Stimulated activated CD4-positive, alpha-beta T cell treated with anti-CD3 and anti-CD28 coated beads, Interleukin-2, amount 100 ng/mL, for 24 hours (primary cell): ENCODE measurements at regions not wholly inside any gene's neighbourhood (a gene's known extent, or its start where the extent isn't known, plus 50 kb on each side); places are given as distances from the start of the nearest gene placed in this dataset.
"Not testable (repeated sequence)": the region's sequence is repeated elsewhere in the genome, so short reads cannot be mapped to it uniquely, and the experiment has no call there.

ENCODE experiments used
- DNase-seq, 2 donors: peaks; one replicate each; pipeline ENCODE4 v3.0.0-alpha.2; 2020

DNA sequence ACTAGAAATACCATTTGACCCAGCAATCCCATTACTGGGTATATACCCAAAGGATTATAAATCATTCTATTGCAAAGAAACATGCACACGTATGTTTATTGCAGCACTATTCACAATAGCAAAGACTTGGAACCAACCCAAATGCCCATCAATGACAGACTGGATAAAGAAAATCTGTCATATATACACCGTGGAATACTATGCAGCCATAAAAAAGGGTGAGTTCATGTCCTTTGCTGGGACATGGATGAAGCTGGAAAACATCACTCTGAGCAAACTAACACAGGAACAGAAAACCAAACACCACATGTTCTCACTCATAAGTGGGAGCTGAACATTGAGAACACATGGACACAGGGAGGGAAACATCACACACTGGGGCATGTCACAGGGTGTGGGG, 180.7 kb upstream of the IRX4 start:
- DNase-seq, result not testable (repeated sequence)

DNA sequence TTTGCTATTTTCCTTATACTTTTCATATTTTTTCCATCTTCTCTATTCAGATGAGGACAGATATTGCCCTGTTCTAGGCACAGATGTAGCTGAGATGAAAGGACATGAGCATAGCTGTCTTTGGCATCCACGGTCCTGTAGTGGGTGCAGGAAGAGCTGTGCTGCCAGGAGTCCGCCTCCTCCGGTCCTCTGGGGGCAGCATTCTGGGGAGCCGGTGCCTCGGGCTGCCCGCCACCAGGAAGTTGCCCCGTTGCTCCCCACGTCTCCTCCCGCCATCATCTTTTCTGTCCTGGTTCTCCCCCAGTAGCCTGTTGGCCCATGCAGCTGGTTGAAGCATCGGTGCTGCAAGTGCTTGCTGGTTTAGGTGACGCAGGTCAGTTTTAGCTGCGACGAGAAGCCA, 170.0 kb upstream of the IRX4 start:
- DNase-seq, result no peak

DNA sequence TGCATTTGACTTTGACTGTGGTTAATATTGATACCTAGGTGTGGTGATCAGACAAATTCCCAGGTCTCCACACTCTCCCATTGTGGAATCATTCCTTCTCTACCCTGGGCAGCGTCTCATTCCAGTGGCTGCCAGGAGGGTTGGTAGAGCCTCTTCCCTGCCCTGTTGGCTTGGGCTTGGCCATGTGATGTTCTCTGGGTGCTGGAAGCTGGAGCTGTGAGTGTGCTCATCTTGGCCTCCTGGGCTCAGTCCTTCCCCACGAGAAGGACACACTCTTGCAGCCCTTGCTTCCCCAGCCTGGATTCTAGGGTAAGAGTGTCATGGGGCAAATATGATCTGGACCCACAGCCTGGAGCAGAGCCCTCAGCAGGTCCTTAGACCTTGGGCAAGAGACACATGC, 167.2 kb upstream of the IRX4 start:
- no peak for DNase-seq

DNA sequence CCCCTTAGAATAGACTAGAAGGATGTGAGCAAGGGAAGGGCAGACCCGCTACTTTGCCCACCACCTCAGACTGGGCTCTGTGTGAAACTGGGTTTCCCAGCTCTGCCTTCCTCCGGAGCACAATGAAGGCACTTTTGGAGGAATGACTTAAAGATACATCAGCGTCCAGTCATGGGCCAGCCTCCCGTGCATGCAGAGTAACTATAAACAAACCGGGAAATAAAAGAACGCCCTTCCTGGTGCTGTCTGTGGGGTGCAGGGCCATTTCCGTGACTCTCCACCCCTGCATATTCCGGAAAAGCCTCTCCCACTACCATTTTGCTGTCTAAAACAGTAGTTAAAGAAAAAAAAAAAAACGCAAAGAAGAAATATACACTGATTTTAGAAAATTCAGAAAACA, 165.9 kb upstream of the IRX4 start:
- DNase-seq, result no peak

DNA sequence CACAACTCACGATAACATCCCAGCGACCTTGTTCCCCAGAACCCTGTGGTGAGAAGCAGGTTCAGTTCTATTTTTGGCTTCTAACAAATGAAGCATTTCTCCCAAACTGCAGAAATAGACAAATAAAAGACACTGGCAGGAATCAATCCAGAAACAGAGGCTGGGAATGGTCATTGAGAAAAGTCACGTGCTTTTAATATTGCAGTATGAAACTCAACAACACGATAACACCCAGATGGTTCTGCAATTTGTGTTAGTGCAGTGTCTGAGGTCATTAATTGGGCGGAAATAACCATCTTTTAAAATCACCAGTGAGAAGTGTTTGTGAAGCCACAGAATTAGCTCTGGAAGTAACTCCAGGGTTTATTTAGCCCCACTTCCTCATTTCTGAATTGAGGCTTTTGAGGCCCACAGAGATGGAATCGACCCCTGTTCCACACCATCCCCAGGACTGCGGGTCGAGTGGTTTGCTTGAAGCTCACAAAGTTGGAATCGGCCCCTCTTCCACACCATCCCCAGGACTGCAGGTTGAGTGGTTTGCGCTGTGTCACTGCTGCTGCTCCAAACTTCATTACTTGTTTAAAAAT, 164.7 kb upstream of the IRX4 start:
- DNase-seq, result no peak

DNA sequence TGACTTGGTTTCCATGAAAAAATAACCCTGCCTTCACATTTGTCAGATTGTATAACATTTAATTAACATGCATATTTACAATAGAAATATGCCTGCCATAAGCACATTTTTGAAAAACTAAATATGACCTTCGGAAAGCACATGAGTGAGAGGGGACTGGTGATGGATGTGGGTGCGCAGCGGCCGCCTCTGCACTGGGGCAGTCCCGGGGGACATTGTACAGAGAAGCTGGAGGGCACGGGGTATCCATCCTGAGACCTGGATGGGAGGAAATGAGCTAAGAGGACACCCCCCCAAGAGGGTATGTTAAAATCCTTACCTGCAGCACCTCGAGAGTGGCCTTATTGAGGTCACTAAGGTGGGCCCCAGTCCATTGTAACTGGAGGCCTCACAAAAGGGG, 161.3 kb upstream of the IRX4 start:
- no peak for DNase-seq

DNA sequence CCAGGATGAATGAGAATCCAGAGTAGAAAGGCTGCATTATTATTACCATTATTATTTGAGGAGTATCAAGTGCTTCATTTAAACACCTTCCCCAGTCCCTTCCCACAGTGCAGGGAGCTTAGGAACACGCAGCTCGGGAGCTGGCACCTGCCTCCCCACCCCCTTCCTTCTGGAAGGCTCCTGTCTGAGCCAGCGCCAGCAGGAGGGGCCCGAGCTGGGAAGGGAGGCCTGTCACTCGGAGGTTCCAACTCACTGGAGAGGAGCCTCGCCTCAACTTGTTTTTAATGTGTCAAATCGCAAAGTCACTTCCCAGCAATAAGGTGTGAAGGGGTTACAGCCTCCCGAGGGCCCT, 156.4 kb upstream of the IRX4 start:
- DNase-seq, result no peak

DNA sequence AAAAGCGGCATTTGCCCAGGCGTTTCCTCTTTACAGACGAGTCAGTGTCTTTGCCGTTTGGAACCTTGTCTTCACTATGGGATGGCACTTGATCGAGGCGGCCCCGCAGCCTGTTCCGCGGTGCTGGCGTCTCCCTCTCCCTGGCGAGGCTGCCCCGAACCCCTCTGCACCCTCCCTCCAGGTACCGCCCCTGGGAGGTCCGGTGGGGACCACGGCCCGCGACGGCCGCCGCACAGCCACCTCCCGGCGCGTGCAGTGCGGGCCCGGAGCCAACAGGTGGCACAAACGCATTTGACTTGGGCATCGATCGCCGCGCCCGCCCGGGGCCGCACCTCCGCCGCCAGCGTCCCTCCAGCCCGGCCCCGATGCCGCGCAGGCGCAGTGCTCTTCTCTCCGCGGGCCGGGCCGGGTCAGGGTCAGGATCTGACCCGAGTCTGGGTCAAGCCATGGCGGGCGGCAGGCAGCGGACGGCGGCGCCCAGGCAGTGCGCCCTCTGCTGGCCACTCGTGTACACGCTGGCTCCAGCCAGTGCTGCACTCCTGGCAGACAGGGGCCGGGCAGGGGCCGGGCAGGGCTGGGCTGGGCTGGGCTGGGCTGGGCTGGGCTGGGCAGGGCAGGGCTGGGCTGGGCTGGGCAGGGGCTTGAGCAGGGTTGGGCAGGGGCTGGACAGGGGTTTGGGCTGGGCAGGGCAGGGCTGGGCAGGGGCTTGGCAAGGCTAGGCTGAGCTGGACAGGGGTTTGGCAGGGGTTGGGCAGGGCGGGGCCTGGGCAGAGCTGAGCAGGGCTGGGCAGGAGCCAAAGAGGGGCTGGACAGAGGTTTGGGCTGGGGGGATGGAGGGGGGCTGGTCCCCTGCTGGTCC, 155.8 kb upstream of the IRX4 start:
- peak; percentile 66 to 72 for DNase-seq

DNA sequence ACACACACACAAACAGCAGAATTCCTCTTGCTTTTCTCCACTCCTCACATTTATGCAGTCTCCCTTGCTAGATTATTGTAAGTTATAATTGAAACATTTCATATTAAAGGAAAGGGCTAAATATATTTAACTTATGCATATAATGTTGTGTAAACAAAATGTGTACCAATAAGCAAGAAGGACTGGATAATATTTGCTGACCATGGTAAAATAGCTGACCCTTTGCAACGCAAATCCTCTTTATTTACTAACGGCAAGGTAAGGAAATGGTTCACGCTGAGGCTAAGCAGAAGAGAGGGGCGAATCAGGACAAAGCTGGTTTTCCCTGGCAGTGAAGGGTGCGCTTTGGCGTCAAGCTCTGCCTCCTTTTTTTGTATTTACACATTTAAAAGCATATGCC, 154.2 kb upstream of the IRX4 start:
- no peak for DNase-seq

DNA sequence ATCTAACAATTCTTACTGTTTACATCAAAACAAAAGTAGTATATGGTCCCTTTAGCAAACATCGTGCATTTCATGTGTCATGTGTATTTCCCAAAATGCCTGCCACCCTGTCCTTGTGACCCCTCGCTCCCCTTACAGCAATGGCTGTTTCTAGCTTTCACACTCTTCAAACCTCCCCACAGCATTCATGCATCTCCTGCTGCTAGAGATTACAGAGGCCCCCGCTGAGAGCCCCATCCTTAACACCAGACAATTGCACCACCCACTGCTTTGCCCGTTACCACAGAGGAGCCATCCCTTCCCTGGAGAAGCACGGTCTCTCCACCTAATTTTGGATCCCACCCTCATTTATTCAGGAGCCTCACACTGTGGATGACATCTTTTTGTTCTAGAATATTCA, 149.7 kb upstream of the IRX4 start:
- no peak for DNase-seq

DNA sequence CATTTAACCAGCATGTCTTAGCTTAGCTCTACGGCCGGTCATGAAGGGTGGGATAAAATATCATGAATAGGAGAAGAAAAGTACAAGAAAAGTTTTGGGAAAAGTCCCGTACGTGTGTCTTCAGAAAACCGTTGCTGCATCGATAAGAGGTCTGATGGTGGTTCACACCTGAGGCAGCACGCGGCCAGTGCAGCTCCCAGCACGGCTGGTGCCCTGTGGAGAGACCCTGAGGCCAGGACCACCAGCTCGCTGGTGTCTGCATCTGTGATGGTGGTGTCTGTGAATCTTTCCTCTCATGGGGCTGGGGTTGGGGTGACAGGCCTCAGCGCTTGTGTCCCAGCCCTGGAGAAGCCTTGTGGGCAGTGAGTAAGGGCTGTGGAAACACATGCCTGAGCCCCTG, 148.9 kb upstream of the IRX4 start:
- no peak for DNase-seq

DNA sequence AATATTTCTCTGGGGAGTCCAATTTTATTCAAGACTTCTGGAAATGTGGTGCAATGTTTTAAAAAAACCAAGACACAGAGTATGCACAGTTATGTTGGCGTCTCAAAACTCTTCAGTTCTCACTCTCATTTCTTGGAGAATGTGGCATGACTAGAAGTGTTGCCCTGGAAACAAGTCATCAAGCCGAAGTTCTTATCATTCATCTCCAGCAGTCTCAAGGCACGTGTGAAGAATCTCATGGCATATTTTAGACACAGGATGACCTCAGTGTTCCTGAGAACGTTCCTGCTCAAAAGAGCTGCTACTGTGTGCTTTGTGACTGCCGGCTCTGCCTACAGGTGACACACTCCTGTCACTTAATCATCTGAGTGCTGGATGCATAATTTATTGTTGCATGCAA, 147.4 kb upstream of the IRX4 start:
- no peak for DNase-seq

DNA sequence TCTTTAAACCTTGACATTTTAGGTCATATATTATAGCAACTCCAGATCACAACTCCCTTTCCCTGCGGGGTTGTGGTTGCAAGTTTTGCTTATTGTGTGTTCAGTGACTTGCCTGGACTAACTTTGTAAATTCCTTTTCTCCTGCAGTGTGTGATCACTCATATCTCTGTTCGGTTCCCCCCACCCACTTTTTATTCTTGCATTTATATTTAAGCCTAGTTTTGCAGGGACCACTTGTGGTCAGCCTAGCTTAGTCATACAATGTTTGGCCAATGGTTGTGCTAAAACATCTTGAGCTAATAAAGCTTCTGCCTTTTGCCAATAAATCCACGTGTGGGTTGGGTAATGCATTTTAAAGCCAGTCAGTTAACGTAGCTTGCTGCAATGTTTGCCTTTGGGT, 146.5 kb upstream of the IRX4 start:
- DNase-seq, result no peak

DNA sequence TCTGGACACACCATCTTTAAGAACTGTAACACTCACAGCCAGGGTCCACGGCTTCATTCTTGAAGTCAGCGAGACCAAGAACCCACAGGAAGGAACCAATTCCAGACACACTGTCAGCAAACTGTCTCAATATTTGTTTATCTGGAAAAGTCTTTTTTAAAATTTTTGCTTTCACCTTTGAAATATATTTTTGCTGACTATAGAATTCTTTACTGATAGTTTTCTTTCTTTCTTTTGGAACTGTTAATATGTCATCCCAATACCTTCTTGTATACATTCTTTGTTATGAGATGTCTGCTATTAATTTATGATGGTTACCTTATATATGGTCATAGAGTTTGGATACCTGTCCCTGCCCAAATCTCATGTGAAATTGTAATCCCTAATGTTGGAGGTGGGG, 145.1 kb upstream of the IRX4 start:
- no peak for DNase-seq

DNA sequence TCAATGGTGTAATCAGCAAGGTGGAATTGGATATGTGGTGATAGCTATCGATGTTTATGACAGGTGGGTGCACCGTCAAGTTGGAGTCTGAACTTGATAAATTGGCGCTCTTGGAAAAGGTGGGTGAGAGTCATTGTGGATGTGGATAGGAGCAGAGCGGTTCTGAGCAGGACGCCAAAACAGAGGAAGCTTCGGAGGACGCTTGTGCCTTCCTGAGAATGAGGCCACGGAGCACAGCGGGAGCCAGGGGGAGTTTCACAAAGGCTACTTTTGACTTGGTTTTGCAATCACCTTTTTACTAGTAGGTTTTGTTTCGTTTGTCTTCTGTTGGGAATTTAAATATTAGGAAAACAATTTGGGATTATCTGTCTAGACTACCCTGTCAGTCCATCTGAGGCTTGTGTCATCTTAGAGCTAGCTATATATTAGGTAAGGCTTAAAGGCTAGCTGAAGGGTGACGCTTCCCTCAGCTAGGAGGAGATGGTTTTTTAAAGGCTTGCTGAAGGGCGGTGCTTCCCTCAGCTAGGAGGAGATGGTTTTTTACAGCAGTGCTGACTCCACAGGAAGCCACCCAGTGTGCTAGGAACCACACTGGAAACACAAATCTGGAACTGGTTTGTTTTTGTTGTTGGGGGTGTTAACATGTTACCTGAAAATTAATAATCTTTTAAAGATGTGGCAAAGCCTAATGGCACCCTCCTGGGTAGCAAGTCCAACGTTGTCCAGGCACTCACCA, 142.4 kb upstream of the IRX4 start:
- no peak for DNase-seq

DNA sequence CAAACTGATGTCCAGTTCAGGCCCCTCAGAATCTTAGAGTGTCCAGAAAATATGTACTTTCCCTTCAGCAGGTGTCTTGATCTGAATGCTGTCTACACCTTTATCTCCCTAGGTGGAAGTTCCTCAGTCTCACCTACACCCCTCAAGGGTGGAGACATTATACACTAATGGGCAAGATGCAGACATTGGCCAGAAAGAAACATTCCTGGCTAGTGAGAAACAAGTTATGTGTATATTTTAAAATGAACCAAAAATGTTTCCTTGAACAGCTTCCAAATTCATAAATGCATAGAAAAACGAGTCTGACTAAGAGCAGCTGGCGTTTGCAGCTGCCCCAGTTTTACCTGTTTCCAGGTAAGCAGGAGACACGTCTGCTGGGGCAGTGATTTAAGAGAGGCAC, 140.5 kb upstream of the IRX4 start:
- no peak for DNase-seq

DNA sequence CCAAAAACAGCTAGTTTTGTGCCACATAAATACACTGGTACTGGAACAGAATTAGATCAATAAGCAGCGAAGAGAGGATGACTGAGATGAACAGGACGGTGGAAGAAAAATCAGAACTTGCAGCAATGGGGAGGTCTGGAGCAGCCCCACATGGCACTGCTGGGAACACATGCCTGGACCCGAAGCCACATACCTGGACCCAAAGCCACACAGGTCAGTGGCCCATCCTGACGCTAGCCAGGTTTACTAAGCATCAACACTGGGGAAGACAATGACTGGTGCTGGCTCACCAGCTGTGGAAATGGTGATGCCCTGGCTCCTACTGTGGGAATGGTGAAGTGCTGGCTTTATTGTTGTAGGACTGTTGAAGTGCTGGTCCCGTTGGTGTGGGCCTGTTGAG, 139.7 kb upstream of the IRX4 start:
- DNase-seq, result no peak

DNA sequence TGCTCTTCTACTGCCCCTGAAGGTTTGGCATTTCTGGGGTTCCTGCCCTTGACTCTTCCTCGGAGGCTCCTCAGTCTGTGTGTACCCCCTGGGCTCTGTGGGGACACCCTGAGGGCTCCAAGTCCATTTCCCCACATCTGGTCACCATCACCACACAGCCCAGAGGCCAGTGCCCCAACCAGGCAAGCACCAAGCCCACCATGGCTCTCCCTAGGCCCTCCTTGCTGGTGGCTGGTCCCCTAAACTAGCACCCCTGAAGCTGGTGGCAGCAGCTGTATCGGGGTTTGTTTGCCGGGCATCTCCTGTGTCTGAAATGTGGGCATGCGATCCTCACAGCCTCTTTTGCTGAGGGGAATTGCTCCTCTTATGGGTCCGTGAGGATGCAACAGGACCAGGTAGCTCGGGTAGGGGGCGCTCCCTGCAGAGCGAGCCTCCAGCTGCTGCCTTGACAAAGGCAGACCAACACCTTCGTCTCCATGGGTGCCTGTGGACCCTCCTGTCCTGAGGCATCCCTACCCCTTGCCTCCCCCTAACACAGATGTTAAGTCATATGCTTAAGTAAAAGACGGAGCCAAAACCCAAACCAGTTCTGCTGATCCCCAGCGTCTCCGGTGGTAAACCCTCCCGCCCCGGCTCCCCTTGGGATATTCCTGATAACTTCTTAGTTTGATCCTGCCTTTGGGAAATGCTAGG, 138.9 kb upstream of the IRX4 start:
- DNase-seq, result no peak

DNA sequence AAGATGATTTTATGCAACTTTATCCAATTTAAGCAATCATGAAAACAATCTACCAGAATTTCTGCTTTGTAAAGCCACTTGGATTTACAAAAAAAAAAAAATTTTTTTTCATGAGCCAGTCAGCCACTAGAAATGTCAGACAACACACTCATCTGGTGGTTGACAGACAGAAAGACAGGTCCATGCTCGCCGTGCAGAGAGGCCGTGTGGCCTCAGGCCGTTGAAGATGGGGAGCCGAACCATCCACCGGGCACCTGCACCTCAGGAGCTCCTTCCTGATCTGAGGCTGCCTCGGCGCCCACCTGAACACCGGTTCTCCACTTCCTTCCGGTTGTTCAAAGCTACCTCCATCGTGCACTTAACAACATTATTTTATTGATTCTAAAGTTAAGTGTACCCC, 138.0 kb upstream of the IRX4 start:
- no peak for DNase-seq

DNA sequence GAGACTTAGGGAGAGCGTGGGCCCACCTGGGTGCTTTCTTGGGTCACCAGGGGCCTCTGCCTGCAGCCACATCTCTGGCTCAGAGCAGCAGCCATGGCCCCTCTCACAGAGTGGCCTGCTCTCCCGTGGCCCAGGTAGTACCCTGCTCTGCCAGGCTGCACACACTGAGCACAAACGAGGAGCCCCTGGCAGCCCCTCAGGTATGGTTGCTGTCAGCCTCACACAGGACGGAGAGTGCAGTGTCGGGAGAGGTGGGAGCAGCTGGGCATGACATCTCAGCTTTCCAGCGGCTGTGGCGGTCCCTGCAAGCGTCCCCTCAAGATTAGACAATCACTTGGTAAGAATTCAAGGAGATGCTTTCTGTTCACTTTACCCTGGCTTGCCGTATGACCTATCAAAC, 137.0 kb upstream of the IRX4 start:
- DNase-seq, result no peak

DNA sequence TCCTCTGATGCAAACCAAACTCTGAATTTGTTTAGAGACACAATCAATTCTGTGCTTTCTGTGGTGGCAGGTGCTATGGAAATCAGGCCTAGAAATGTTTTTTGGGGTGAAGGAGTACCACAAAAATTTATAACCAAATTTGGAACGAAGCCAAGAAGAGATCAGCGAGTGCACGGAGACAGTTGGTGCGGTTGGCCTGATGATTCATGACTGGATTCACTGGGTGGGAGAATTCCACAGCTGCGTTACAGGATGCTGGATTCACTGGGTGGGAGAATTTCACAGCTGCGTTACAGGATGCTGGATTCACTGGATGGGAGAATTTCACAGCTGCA, 135.6 kb upstream of the IRX4 start:
- no peak for DNase-seq

DNA sequence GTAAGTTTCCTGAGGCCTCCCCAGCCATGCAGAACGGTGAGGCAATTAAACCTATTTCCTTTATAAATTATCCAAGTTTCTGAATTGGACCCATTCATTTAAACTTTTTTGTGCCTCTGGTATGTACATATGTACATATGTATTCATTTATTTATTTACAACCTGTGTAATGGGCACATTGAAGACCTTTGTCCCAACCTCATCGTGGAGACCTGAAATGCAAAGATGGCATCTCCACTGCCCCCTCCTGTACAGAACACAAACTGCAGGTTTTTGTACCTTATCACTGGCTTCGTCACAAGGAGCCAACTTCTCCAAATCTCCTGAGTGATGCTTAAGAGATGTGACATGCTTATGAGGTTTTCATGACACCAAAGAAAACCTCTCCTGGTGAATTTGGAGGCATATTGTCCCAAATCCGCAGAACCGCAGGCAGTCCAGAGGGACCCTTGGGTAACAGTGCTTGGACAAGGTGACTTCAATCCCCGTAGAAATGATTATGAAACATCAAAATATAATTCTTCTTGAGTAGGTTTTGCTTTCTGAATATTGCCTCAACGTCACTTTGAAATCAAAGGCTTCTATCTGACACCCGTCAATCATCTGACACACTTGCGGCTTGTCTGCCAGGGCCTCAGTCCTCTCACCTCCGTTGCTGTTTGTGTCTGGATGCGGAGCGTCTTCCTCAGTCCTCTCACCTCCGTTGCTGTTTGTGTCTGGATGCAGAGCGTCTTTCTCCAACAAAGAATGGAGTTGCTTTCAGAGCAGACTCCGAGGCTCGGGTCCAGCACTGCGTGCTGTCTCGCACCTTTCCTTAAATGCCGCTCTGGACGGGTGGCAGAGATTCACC, 135.0 kb upstream of the IRX4 start:
- DNase-seq, result peak; percentile 28 to 35

DNA sequence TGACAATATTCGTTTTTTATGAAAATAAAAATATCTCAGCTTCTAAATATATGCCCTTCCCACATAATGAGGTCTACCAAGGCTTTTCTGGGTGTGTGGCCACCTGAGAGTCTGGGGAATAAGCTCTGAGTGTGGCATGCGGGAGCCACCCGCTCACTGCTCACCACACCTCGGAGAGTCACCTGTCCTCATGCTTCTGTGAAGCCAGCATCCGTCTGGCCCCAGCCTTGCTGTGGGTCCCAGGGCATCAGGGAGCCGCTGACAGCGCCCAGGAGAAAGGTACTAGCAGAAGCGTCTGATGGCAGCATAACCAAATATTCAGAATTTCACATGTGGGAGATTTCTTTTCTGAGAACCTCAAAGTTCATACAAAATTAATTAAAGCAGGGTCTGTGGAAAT, 133.2 kb upstream of the IRX4 start:
- DNase-seq, result no peak
